ENCODE measurements at regions not wholly inside any gene's neighbourhood (a gene's known extent, or its start where the extent isn't known, plus 50 kb on each side); places are given as distances from the start of the nearest gene placed in this dataset.

DNA sequence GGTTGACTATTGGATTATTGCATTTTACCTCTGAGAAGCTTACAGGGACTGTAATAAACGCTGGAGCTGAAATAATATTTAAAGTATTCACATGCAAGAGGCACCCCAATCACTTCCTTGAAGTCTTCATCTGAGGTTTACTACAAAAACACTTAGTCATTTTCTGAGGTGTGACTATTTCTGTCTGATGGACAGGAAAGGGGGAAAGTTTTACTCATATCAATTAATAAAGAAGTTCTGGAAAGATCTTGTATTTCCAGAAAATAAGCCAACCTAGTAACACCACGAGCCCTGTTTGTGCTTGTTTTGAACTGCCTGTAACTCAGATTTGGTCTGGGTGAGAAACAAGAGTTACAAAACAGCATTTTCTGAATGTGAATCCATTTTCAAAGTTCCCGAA is 63.9 kb upstream of the PRKCQ start:
- TF ChIP-seq, protein P1, sequence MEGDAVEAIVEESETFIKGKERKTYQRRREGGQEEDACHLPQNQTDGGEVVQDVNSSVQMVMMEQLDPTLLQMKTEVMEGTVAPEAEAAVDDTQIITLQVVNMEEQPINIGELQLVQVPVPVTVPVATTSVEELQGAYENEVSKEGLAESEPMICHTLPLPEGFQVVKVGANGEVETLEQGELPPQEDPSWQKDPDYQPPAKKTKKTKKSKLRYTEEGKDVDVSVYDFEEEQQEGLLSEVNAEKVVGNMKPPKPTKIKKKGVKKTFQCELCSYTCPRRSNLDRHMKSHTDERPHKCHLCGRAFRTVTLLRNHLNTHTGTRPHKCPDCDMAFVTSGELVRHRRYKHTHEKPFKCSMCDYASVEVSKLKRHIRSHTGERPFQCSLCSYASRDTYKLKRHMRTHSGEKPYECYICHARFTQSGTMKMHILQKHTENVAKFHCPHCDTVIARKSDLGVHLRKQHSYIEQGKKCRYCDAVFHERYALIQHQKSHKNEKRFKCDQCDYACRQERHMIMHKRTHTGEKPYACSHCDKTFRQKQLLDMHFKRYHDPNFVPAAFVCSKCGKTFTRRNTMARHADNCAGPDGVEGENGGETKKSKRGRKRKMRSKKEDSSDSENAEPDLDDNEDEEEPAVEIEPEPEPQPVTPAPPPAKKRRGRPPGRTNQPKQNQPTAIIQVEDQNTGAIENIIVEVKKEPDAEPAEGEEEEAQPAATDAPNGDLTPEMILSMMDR (IDR thresholded peaks at IDR 0.05; ENCODE audit: low read length) = no peak
- TF ChIP-seq EZH2 (IDR thresholded peaks at IDR 0.05; ENCODE audit: borderline replicate concordance, low read length) = no peak
